ENCODE measurements at regions not wholly inside any gene's neighbourhood (a gene's known extent, or its start where the extent isn't known, plus 50 kb on each side); places are given as distances from the start of the nearest gene placed in this dataset.
"Not testable (repeated sequence)": the region's sequence is repeated elsewhere in the genome, so short reads cannot be mapped to it uniquely, and the experiment has no call there.

DNA sequence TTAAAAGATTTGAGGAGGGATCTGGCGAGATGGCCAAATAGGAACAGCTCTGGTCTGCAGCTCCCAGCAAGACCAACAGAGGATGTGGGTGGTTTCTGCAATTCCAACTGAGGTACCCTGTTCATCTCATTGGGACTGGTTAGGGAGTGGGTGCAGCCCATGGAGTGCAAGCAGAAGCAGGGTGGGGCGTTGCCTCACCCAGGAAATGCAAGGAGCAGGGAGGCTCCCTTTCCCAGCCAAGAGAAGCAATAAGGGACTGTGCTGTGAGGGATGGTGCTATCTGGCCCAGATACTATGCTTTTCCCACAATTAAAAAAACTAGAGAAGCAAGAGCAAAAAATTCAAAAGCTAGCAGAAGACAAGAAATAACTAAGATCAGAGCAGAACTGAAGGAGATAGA, 318.4 kb downstream of the PPP1R3A start:
- DNase-seq (ENCODE audit: low spot score) = not testable (repeated sequence)

DNA sequence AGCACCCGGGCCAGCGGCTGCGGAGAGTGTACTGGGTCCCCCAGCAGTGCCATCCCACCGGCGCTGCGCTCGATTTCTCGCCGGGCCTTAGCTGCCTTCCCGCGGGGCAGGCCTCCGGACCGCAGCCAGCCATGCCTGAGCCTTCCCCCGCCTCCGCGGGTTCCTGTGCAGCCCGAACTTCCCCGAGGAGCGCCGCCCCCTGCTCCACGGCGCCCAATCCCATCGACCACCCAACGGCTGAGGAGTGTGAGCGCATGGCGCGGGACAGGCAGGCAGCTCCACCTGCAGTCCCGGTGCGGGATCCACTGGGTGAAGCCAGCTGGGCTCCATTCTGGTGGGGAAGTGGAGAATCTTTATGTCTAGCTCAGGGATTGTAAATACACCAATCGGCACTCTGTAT, 325.4 kb downstream of the PPP1R3A start:
- not testable (repeated sequence) for DNase-seq (ENCODE audit: low spot score)

DNA sequence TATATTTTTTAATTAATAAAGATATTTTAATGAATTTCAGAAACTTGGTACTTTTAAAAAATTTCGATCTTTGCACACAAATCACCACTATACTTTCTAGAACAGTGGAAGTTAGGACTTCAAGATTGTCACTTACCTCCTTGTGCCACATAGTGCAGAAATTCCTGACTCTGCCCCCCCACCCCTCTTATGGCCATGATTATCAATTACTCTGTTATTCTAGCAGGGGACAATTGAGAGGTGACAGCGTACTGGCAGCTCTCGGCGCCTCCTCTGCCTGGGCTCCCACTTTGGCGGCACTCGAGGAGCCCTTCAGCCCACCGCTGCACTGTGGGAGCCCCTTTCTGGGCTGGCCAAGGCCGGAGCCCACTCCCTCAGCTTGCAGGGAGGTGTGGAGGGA, 325.9 kb downstream of the PPP1R3A start:
- DNase-seq (ENCODE audit: low spot score) = not testable (repeated sequence)

DNA sequence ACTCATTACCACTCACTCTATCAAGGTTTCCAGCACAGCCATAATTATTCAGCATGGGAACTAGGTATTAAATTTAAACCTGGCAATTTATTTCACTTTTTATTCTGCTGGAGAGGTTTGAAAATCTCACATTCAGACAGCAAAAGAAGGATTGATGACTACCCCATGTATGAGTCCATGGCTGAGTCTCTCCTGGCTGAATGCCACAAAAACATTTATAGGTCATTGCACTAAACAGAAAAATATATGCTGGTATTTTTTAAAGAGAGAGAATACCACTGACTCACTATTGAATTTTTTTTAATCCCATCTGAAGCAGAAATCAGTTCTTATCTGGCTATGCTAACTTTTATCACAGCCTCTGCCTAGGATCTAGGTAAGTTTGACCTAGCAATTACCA, 336.3 kb downstream of the PPP1R3A start:
- DNase-seq (ENCODE audit: low spot score) = no peak

DNA sequence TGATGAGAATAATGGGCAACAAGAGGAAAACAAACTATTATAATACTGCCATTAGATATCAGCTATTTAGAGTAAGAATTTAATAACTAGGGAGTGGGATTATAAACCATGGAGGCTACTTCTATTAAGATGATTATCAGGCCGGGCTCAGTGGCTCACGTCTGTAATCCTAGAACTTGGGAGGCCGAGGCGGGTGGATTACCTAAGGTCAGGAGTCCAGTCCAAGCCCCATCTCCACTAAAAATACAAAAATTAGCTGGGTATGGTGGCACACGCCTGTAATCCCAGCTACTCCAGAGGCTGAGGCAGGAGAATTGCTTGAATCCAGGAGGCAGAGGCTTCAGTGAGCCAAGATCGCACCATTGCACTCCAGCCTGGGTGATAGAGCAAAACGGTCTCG, 355.6 kb downstream of the PPP1R3A start:
- DNase-seq (ENCODE audit: low spot score) = not testable (repeated sequence)

- DNase-seq (ENCODE audit: low spot score) = no peak
Observed at GRCh38 chr7:113562801-113563200, 356.0 kb downstream of the PPP1R3A start.

DNA sequence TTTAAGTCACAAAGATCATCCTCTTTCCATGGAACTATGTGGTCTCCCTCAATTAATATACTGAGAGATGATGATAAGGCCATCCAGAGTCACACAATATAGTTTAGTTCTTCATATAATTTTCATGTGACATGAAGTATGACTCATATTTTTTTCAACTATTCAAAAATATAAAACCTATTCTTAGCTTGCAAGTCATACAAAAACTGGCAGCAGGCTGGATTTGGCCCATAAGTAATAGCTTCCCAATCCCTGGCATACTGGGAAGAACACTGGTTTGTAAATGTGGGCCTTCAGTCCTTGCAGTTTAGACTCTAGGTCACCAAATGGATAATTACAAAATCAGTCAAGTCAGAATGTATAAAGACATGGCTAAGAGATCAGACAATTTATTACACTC, 356.6 kb downstream of the PPP1R3A start:
- no peak for DNase-seq (ENCODE audit: low spot score)

DNA sequence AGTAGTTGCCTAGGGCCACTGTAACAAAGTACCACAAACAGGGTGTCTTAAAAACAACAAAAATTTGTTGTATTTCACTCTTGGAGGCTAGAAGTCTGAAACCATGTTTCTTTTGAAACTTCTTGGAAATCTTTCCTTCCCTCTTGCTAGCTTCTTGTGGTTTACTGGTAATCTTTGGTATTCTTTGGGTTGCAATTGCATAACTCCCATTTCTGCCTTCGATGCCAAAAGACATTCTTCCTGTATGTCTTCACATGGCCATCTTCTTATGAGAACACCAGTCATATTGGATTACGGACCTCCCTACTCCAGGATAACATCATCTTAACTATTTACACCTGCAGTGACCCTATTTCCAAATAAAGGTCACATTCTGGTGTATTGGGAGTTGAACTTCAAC, 357.4 kb downstream of the PPP1R3A start:
- no peak for DNase-seq (ENCODE audit: low spot score)

GRCh38 chr7:113550966-113551365, 367.8 kb downstream of the PPP1R3A start:
- no peak for DNase-seq (ENCODE audit: low spot score)

- no peak for DNase-seq (ENCODE audit: low spot score)
Observed at GRCh38 chr7:113548561-113548960, 370.2 kb downstream of the PPP1R3A start.

GRCh38 chr7:113548137-113548536, 370.7 kb downstream of the PPP1R3A start:
- no peak for DNase-seq (ENCODE audit: low spot score)

DNA sequence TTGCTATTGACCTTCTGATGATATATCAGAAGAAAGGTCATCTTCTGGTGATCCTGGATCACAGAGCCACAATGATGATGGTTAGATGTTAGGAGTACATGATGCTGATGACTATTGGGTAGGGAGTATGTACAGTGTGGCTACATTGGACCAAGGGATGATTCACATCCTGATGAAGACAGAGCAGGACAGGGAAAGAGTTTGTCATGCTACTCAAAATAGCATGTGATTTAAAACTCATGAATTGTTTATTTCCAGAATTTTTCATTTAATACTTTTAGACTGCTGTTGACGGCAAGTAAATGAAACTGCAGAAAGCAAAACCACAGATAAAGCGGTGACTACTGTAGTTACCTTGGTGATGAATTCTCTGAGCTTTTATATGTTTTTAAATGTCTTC, 397.3 kb downstream of the PPP1R3A start:
- DNase-seq (ENCODE audit: low spot score) = no peak

DNA sequence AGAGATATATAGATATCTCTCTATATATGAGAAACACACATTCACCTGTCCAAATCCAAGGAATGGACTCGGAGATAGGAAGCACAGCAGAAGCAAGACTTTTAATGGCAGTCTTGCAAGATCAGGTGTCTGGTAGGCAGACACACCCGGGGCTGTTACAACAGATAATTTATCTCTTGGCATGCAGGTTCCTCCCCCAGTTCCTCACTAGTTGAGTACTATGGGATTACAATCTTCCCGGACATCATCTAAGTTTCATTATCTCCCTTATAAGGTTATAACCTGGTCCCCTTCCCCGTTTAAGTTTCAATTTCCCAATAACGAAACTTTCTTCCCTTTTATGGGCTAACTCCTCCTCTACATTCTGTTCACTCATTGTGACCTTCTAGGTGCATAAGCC, 399.3 kb downstream of the PPP1R3A start:
- DNase-seq (ENCODE audit: low spot score) = no peak

DNA sequence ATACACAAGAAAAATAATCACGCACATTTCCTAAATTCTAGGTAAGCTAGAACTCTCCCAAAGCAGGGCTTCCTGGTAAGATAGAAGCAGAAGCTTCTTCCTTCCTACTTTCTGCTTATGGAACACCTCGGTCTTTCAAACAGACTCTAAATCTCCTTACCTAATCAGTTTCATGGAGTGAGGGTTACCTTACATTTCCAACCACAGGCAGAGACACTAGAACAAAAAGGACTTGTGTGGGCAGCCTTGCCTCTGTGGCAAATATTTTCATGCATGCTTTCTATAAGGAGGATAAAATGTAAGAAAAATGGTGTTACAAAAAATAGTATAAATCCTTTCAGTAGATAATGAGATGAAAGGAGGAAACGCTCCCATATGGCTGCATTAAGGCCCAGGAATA, 386.3 kb upstream of the SMIM30 start:
- no peak for DNase-seq (ENCODE audit: low spot score)

- DNase-seq (ENCODE audit: low spot score) = no peak
Observed at GRCh38 chr7:113504142-113504541, 385.8 kb upstream of the SMIM30 start.

- not testable (repeated sequence) for DNase-seq (ENCODE audit: low spot score)
Observed at GRCh38 chr7:113496586-113496985, 378.2 kb upstream of the SMIM30 start.

DNA sequence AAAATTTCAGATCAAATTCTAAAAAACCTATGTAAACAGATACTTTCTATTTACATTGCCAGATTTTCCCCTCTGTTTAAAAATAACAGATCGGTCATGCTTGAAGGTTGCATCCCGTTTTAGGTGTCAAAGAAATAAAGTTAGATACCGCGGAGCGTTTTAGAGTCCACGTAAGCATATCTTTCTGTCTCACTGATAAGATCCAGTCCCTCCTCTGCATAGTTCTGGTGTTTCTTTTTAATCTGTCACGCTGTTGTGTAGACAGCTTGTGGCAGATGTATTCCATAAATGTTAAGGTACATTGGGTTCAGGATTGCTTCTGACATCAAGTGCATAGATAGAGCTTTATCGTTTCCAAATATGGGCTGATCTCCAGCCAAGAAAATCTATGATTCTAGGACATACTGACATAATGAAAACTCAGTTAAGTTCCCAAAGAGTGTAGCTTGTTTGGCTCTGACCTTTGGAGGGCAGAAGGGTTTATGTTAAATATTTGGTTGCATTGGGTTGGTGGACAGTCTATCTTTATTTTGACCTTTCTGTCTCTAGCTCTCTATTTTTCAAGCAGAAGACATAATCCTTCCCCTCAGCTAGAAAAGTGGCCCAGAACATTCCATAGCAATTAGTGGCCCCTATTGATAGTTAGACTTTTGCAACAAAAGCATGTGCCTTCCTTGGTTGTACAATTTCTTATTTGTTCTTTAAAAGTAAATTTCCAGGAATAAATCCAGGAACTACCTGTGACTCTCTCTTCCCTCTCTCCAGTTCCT, 376.6 kb upstream of the SMIM30 start:
- not testable (repeated sequence) for DNase-seq (ENCODE audit: low spot score)

- no peak for DNase-seq (ENCODE audit: low spot score)
Observed at GRCh38 chr7:113491305-113491704, 373.0 kb upstream of the SMIM30 start.

DNA sequence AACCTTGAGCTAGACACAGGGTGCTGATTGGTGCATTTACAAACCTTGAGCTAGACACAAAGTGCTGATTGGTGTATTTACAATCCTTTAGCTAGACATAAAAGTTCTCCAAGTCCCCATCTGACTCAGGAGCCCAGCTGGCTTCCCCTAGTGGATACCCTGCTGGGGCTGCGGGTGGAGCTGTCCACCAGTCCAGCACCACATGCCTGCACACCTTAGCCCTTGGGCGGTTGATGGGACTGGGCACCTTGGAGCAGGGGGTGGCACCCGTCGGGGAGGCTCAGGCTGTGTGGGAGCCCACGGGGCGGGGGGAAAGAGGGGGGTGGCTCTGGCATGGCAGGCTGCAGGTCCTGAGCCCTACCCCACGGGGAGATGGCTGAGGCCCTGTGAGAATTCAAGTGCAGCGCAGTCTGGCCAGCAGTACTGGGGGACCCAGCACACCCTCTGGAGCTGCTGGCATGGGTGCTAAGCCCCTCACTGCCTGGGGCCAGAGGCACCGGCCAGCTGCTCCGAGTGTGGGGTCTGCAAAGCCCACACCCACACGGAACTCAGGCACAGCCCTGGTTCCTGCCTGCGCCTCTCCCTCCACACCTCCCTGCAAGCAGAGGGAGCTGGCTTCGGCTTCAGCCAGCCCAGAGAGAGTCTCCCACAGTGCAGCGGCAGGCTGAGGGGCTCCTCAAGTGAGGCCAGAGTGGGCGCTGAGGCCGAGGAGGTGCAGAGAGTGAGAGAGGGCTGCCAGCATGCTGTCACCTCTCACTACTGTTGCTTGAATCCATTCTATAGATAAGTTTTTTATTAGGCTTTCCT, 369.8 kb upstream of the SMIM30 start:
- DNase-seq (ENCODE audit: low spot score) = no peak

DNA sequence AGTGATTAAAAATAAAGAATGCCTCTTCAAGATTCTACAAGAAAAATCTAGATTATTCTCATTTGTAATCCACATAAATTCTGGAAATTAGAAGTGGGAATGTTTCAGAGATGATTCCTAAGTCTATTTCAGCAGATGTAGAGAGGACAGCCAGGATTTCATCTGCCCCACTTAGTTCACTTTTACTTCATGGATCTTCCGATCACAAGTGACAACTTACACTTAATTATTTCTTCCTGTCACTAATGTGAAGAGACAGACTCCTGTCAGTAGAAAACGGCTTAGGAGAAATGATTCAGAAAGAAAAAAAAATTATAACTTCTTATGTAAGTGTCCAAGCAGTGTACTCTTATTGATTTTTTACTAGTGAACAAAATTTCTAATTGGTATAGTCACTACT, 368.2 kb upstream of the SMIM30 start:
- no peak for DNase-seq (ENCODE audit: low spot score)

- no peak for DNase-seq (ENCODE audit: low spot score)
Observed at GRCh38 chr7:113483657-113484056, 365.3 kb upstream of the SMIM30 start.

DNA sequence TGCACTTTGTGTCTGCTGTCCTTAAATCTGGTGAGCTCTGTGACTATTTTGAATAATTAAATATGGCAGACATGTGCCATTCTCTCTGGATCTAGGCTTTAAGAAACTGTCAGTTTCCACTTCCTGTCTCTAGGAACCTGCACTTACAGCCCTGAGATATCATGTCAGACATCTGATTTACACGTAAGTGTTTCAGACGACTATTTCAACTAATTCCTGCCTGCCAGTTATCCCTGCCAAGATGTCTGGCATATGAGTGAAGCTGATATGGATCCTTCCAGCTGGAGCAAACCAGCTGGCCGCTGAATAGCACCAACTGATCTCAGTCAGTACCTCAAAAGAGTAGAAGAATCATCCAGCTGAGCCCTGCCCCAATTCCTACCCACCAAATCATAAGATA, 362.2 kb upstream of the SMIM30 start:
- DNase-seq (ENCODE audit: low spot score) = no peak
